IPS-18a (cell line): ENCODE measurements at regions not wholly inside any gene's neighbourhood (a gene's known extent, or its start where the extent isn't known, plus 50 kb on each side); places are given as distances from the start of the nearest gene placed in this dataset.
"Not testable (repeated sequence)": the region's sequence is repeated elsewhere in the genome, so short reads cannot be mapped to it uniquely, and the experiment has no call there.

Experiments
- H3K27ac ChIP-seq: one replicate; pipeline ENCODE4 v1.5.1; 2013; ENCODE audit warnings: low read length
- H3K27me3 ChIP-seq: one replicate; pipeline ENCODE4 v1.6.1; 2013; ENCODE audit warnings: mild to moderate bottlenecking, low read length; ENCODE audit not compliant: control insufficient read depth, insufficient read depth
- H3K36me3 ChIP-seq: one replicate; pipeline ENCODE4 v1.6.1; 2013; ENCODE audit warnings: low read depth, low read length; ENCODE audit not compliant: control insufficient read depth
- H3K4me1 ChIP-seq: one replicate; pipeline ENCODE4 v1.6.1; 2013; ENCODE audit warnings: low read depth, low read length; ENCODE audit not compliant: control insufficient read depth
- H3K4me3 ChIP-seq: one replicate; pipeline ENCODE4 v1.5.1; 2013; ENCODE audit warnings: low read length
- H3K9ac ChIP-seq: one replicate; pipeline ENCODE4 v1.6.1; 2013; ENCODE audit warnings: mild to moderate bottlenecking, low read length, moderate library complexity
- H3K9me3 ChIP-seq: one replicate; pipeline ENCODE4 v1.6.1; 2013; ENCODE audit warnings: low read depth, low read length; ENCODE audit not compliant: control insufficient read depth

- no peaks in the 10 kb centered on the region for H3K36me3 ChIP-seq
- H3K27me3 ChIP-seq, result no peaks in the 10 kb centered on the region
- peaks cover 4% of the 10 kb centered on the region for H3K4me1 ChIP-seq
- no peak overlapping the region for H3K4me3 ChIP-seq
- no peaks in the 10 kb centered on the region for H3K9me3 ChIP-seq
- H3K9ac ChIP-seq, result no peak overlapping the region
- no peak overlapping the region for H3K27ac ChIP-seq
Measured at GRCh38 chr13:86579662-86580061, 780.4 kb upstream of the SLITRK6 start.

- Histone ChIP-seq H3K27ac (no peak overlapping the region), H3K9me3 (no peaks in the 10 kb centered on the region), H3K27me3 (no peaks in the 10 kb centered on the region), H3K4me3 (no peak overlapping the region), H3K4me1 (peaks cover 4% of the 10 kb centered on the region), H3K36me3 (no peaks in the 10 kb centered on the region), H3K9ac (no peak overlapping the region)
Measured at GRCh38 chr13:86581706-86582105, 782.5 kb upstream of the SLITRK6 start.

GRCh38 chr13:86584301-86584700 is 785.1 kb upstream of the SLITRK6 start:
- H3K4me1 ChIP-seq, result no peaks in the 10 kb centered on the region
- H3K27ac ChIP-seq, result no peak overlapping the region
- no peaks in the 10 kb centered on the region for H3K27me3 ChIP-seq
- no peaks in the 10 kb centered on the region for H3K9me3 ChIP-seq
- H3K9ac ChIP-seq, result no peak overlapping the region
- H3K36me3 ChIP-seq, result no peaks in the 10 kb centered on the region
- no peak overlapping the region for H3K4me3 ChIP-seq

GRCh38 chr13:86585835-86586234 is 786.6 kb upstream of the SLITRK6 start:
- H3K9me3 ChIP-seq, result no peaks in the 10 kb centered on the region

GRCh38 chr13:86591862-86592261 is 792.6 kb upstream of the SLITRK6 start:
- H3K9me3 ChIP-seq, result no peaks in the 10 kb centered on the region
- H3K27ac ChIP-seq, result no peak overlapping the region
- no peaks in the 10 kb centered on the region for H3K4me1 ChIP-seq
- no peaks in the 10 kb centered on the region for H3K36me3 ChIP-seq
- H3K4me3 ChIP-seq, result no peak overlapping the region
- no peaks in the 10 kb centered on the region for H3K27me3 ChIP-seq
- H3K9ac ChIP-seq, result no peak overlapping the region

More at GRCh38 chr13:86585835-86586234, 786.6 kb upstream of the SLITRK6 start:
- H3K36me3 ChIP-seq, result no peaks in the 10 kb centered on the region
- H3K4me3 ChIP-seq, result no peak overlapping the region
- H3K4me1 ChIP-seq, result no peaks in the 10 kb centered on the region
- H3K9ac ChIP-seq, result no peak overlapping the region
- H3K27ac ChIP-seq, result no peak overlapping the region
- H3K27me3 ChIP-seq, result no peaks in the 10 kb centered on the region

GRCh38 chr13:86601351-86601750 is 802.1 kb upstream of the SLITRK6 start:
- Histone ChIP-seq H3K9me3 (no peaks in the 10 kb centered on the region), H3K4me1 (no peaks in the 10 kb centered on the region), H3K27ac (no peak overlapping the region), H3K4me3 (no peak overlapping the region), H3K36me3 (no peaks in the 10 kb centered on the region), H3K9ac (no peak overlapping the region), H3K27me3 (no peaks in the 10 kb centered on the region)

GRCh38 chr13:86606264-86606663 is 807.0 kb upstream of the SLITRK6 start:
- H3K27me3 ChIP-seq, result no peaks in the 10 kb centered on the region
- H3K36me3 ChIP-seq, result no peaks in the 10 kb centered on the region

GRCh38 chr13:86608701-86609100 is 809.5 kb upstream of the SLITRK6 start:
- Histone ChIP-seq H3K9ac (no peak overlapping the region), H3K36me3 (no peaks in the 10 kb centered on the region)

More at GRCh38 chr13:86606264-86606663, 807.0 kb upstream of the SLITRK6 start:
- H3K9me3 ChIP-seq, result no peaks in the 10 kb centered on the region
- H3K9ac ChIP-seq, result no peak overlapping the region
- H3K27ac ChIP-seq, result no peak overlapping the region
- no peak overlapping the region for H3K4me3 ChIP-seq
- H3K4me1 ChIP-seq, result no peaks in the 10 kb centered on the region

GRCh38 chr13:86633346-86633745 is 834.1 kb upstream of the SLITRK6 start:
- H3K27me3 ChIP-seq, result no peaks in the 10 kb centered on the region
- no peaks in the 10 kb centered on the region for H3K9me3 ChIP-seq
- no peak overlapping the region for H3K27ac ChIP-seq
- no peak overlapping the region for H3K9ac ChIP-seq
- H3K4me1 ChIP-seq, result no peaks in the 10 kb centered on the region
- no peak overlapping the region for H3K4me3 ChIP-seq
- H3K36me3 ChIP-seq, result no peaks in the 10 kb centered on the region

More at GRCh38 chr13:86608701-86609100, 809.5 kb upstream of the SLITRK6 start:
- Histone ChIP-seq H3K4me1 (no peaks in the 10 kb centered on the region), H3K9me3 (no peaks in the 10 kb centered on the region), H3K27me3 (no peaks in the 10 kb centered on the region), H3K4me3 (no peak overlapping the region), H3K27ac (no peak overlapping the region)

GRCh38 chr13:86651171-86651570 is 852.0 kb upstream of the SLITRK6 start:
- H3K9me3 ChIP-seq, H3K4me1 ChIP-seq, H3K27ac ChIP-seq, H3K4me3 ChIP-seq, H3K9ac ChIP-seq, H3K36me3 ChIP-seq, H3K27me3 ChIP-seq: not testable (repeated sequence)

GRCh38 chr13:86653009-86653408 is 853.8 kb upstream of the SLITRK6 start:
- Histone ChIP-seq H3K9ac (no peak overlapping the region), H3K4me3 (no peak overlapping the region), H3K9me3 (no peaks in the 10 kb centered on the region), H3K36me3 (no peaks in the 10 kb centered on the region), H3K4me1 (no peaks in the 10 kb centered on the region), H3K27me3 (no peaks in the 10 kb centered on the region), H3K27ac (no peak overlapping the region)

GRCh38 chr13:86655561-86655960 is 856.3 kb upstream of the SLITRK6 start:
- H3K9ac ChIP-seq, result no peak overlapping the region
- no peak overlapping the region for H3K27ac ChIP-seq
- H3K4me1 ChIP-seq, result no peaks in the 10 kb centered on the region
- no peaks in the 10 kb centered on the region for H3K9me3 ChIP-seq
- H3K27me3 ChIP-seq, result no peaks in the 10 kb centered on the region
- no peak overlapping the region for H3K4me3 ChIP-seq
- no peaks in the 10 kb centered on the region for H3K36me3 ChIP-seq
